ENCODE measurements at regions not wholly inside any gene's neighbourhood (a gene's known extent, or its start where the extent isn't known, plus 50 kb on each side); places are given as distances from the start of the nearest gene placed in this dataset.

DNA sequence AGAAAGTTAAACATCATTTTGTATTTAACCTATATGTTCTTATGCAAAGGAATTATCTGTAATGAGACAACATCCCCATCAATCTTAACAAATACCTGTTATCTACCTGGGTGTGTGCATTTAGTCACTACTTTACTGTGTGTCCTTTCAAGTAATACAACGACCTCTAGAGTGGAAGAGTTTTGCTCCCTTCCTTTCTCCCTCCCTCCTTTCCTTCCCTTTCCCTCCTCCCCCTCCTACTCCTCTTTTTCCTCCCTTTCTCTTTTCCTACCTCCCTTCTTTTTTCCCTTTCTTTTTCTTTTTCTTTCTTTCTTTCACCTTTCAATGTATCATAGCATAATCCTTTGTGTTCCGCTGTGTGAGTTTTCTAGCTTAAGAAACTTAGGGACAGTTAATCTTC, 532.3 kb downstream of the SLC4A3 start:
- intact Hi-C loops (cut with DNase I; ENCODE audit: low total_unique reads) = no loop called here
- Histone ChIP-seq H3K27ac (no peak overlapping the region), H3K36me3 (no peaks in the 10 kb centered on the region), H3K4me3 (no peak overlapping the region), H3K27me3 (replicated peaks in 1 of 7) (no peaks in the 10 kb centered on the region), H3K9me3 (peaks cover 0 to 5% (median 0%) of the 10 kb centered on the region in 8 donors), H3K4me1 (no peaks in the 10 kb centered on the region)
- TF ChIP-seq, protein P1, sequence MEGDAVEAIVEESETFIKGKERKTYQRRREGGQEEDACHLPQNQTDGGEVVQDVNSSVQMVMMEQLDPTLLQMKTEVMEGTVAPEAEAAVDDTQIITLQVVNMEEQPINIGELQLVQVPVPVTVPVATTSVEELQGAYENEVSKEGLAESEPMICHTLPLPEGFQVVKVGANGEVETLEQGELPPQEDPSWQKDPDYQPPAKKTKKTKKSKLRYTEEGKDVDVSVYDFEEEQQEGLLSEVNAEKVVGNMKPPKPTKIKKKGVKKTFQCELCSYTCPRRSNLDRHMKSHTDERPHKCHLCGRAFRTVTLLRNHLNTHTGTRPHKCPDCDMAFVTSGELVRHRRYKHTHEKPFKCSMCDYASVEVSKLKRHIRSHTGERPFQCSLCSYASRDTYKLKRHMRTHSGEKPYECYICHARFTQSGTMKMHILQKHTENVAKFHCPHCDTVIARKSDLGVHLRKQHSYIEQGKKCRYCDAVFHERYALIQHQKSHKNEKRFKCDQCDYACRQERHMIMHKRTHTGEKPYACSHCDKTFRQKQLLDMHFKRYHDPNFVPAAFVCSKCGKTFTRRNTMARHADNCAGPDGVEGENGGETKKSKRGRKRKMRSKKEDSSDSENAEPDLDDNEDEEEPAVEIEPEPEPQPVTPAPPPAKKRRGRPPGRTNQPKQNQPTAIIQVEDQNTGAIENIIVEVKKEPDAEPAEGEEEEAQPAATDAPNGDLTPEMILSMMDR (IDR thresholded peaks at IDR 0.05 in 8 of 11, conservative IDR thresholded peaks at IDR 0.05 in 3 of 11) = no peak
- TF ChIP-seq POLR2A (IDR thresholded peaks at IDR 0.05) (no peak), POLR2AphosphoS5 (IDR thresholded peaks at IDR 0.05) (no peak)
- 75 to 90% (median 77%) methylated on average over 2 of the region's 2 CpGs for WGBS, 5 donors
- DNase-seq = no peak

DNA sequence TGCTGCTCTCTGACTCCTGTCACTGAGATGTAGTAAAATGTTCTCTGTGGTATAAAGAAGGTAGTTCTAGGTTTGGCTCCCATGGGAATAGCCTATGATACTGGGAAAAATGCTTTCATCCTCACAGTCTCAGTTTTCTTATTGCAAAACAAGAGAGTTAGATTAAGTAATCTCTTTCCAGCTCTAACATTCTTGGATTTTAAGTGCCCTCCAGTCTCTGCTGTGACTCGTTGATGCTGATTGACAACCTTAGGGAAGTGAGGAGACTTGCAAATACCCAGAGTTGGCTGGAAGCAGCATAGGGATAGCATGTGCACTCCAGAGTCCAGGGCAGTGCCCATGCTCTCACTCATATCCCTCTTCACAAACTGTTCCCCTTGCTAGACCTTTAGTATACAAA, 534.9 kb downstream of the SLC4A3 start:
- H3K4me3 ChIP-seq = no peak overlapping the region
- no peaks in the 10 kb centered on the region for H3K4me1 ChIP-seq
- H3K27me3 ChIP-seq (replicated peaks in 1 of 7) = no peaks in the 10 kb centered on the region
- 40 to 62% (median 44%) methylated on average over 1 of the region's 1 CpG for WGBS, 5 donors
- no peak overlapping the region for H3K27ac ChIP-seq
- no peak for DNase-seq
- intact Hi-C loops (cut with DNase I; ENCODE audit: low total_unique reads) = no loop called here
- TF ChIP-seq POLR2A (IDR thresholded peaks at IDR 0.05) (no peak), POLR2AphosphoS5 (IDR thresholded peaks at IDR 0.05) (no peak)
- TF ChIP-seq, protein P1 (IDR thresholded peaks at IDR 0.05 in 8 of 11, conservative IDR thresholded peaks at IDR 0.05 in 3 of 11) = no peak
- H3K9me3 ChIP-seq = peaks cover 0 to 5% (median 0%) of the 10 kb centered on the region in 8 donors
- H3K36me3 ChIP-seq = no peaks in the 10 kb centered on the region

DNA sequence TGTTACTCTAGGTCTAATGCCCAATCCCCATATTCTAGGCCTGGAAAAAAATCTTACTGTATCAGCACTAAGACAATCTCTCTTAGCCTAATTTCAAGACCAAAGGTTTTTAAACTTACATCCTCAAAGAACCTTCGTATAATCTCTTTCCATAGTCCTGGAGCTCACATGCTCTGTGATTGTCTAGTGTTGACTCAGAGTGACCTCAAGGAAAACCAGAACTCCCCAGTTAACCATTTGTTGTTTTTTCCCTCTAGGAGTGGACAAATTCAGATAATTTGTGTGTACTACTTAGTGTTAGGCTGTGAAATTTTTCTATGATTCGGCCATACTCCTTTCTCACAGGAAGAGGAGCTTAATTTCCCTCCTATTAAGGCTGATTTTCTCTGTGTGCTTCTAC, 536.1 kb downstream of the SLC4A3 start:
- WGBS, 5 donors = 73 to 91% (median 81%) methylated on average over 2 of the region's 2 CpGs

DNA sequence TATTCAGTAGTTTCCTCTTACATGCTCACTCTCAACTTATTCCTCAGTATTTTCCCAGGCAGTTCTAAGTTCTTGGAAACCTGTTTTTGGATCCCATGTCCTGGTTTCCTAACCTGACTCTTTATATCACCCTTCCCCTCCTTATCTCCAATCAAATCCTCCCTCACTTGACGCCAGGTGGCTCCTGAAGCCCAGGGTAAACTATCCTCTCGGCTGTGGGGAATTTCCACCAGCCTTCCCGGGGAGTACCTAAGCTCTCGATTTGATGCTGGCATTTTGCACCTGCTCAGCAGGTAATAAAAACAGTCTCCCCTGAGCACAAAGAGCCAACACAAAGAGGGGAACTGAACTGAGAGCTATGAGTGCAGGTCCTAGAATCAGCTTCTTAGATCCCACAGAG, 538.0 kb downstream of the SLC4A3 start:
- Histone ChIP-seq H3K4me1 (no peaks in the 10 kb centered on the region), H3K27me3 (replicated peaks in 1 of 7) (no peaks in the 10 kb centered on the region), H3K4me3 (no peak overlapping the region), H3K36me3 (no peaks in the 10 kb centered on the region), H3K27ac (no peak overlapping the region), H3K9me3 (peaks cover 0 to 5% (median 0%) of the 10 kb centered on the region in 8 donors)
- TF ChIP-seq, protein P1 (IDR thresholded peaks at IDR 0.05 in 8 of 11, conservative IDR thresholded peaks at IDR 0.05 in 3 of 11) = no peak
- TF ChIP-seq POLR2A (IDR thresholded peaks at IDR 0.05) (no peak), POLR2AphosphoS5 (IDR thresholded peaks at IDR 0.05) (no peak)
- WGBS, 5 donors = 72 to 81% (median 79%) methylated on average over 4 of the region's 4 CpGs
- intact Hi-C loops (cut with DNase I; ENCODE audit: low total_unique reads) = no loop called here
- DNase-seq = no peak

More for the DNA sequence above, 536.1 kb downstream of the SLC4A3 start:
- Histone ChIP-seq H3K4me1 (no peaks in the 10 kb centered on the region), H3K36me3 (no peaks in the 10 kb centered on the region), H3K4me3 (no peak overlapping the region), H3K9me3 (peaks cover 0 to 5% (median 0%) of the 10 kb centered on the region in 8 donors), H3K27me3 (replicated peaks in 1 of 7) (no peaks in the 10 kb centered on the region), H3K27ac (no peak overlapping the region)
- DNase-seq = no peak
- TF ChIP-seq, protein P1 (IDR thresholded peaks at IDR 0.05 in 8 of 11, conservative IDR thresholded peaks at IDR 0.05 in 3 of 11) = no peak
- TF ChIP-seq POLR2AphosphoS5 (IDR thresholded peaks at IDR 0.05) = no peak
- no peak for TF ChIP-seq POLR2A (IDR thresholded peaks at IDR 0.05)
- intact Hi-C loops (cut with DNase I; ENCODE audit: low total_unique reads) = no loop called here
